AG08395 (cell line): ENCODE measurements at regions not wholly inside any gene's neighbourhood (a gene's known extent, or its start where the extent isn't known, plus 50 kb on each side); places are given as distances from the start of the nearest gene placed in this dataset.
"Not testable (repeated sequence)": the region's sequence is repeated elsewhere in the genome, so short reads cannot be mapped to it uniquely, and the experiment has no call there.

Experiments used
- DNase-seq: peaks from one replicate; pipeline ENCODE4 v3.0.0; 2012; ENCODE audit warnings: mixed read lengths, low spot score

- DNase-seq, result no peak
Measured at GRCh38 chr21:33993286-33994231, 78.0 kb upstream of the ATP5PO start.

DNA sequence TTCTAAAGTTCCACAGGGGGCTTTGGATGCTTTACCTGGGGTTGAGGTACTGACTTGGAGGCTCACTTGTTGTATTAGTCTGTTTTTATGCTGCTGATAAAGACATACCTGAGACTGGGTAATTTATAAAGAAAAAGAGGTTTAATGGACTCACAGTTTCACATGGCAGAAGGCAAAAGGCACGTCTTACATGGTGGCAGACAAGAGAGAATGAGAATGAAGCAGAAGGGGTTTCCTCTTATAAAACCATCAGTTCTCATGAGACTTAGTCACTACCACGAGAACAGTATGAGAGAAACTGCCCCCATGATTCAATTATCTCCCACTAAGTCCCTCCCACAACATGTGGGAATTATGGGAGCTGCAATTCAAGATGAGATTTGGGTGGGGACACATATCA lies 76.8 kb upstream of the ATP5PO start:
- DNase-seq, result not testable (repeated sequence)

DNA sequence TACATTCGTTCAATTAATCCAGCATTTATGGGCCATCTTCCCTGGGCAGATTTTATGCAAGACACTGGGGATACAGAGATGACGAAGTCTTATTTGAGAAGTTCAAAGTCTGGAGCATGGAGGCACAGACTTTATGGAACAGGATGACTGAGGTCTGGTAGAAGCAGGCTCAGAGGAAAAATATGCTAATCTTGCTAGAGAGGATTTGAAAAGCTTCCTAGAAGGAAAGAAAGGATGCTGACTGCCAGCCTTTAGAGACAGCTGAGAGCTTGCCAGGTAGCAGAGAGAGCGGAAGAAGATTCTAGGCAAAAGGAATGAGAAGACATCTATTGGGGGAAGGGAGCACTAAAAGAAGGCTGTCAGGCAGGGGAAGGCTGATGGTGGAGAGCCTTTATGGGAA lies 75.5 kb upstream of the ATP5PO start:
- peak; percentile 13 for DNase-seq

DNA sequence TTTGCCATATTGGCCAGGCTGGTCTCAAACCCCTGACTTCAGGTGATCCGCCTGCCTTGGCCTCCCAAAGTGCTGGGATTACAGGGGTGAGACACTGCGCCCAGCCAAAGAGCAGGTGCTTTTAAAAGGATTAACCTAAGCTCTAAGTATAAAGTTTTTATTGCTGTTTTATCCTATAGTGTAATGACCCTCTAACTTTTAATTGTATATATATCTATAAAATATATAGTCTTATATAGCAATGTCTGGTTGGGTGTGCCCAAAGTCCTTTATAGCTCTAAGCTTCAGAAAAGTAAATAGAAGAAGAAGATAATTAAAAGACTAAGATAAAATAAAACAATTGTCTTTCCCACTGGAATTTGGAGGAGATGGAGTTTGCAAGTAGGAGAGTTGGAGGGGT lies 73.8 kb upstream of the ATP5PO start:
- DNase-seq, result no peak

DNA sequence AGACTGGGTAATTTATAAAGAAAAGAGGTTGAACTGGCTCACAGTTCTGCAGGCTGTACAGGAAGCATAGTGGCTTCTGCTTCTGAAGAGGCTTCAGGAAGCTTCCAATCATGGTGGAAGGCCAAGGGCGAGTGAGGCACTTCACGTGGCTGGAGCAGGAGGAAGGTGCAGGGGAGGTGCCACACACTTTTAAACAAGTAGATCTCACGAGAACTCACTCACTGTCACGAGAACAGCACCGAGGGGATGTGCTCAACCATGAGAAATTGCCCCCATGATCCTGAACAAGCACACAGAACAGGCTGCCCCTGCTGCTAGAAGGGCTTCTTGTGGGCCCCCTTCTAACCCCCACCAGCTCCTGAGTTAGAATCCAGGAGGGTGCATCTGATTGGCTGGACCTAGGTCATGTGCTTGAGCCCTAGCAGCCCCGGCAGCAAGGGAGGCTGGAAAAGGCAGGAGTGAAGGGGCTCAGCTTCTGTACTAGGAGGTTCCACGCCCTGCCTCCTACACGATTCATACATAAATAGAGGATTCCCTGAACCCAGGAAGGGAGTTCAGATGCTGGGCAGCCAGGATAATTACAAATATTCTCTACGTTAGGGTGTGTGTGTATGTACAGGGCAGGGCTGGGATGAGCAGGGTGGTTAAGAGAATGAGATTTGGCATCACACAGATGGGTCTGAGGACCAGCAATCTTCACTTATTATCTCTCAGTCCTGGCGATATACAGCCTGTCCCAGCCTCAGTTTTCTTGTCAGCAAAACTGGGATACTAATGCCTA lies 72.8 kb upstream of the ATP5PO start:
- DNase-seq, result no peak

DNA sequence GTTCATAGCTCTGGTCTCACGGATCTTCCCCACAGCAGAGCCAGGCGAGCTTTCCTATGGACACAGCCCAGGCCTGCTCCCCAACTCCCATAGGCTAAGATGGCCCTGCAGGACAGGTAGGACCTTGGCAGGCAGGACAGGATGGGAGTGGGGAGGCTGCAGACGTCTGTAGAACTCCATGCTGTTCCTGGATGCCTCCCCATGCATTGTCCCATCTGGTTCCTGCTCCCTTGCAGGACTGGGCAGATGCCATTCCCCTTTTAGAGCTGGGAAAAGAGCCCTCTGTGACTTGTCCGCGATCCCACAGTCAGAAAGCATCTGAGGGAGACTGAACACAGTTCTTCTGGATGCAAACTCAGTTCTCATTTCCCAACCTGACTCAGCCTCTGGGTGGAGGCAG lies 71.9 kb upstream of the ATP5PO start:
- no peak for DNase-seq

GRCh38 chr21:33985117-33986050 lies 69.8 kb upstream of the ATP5PO start:
- DNase-seq, result no peak

DNA sequence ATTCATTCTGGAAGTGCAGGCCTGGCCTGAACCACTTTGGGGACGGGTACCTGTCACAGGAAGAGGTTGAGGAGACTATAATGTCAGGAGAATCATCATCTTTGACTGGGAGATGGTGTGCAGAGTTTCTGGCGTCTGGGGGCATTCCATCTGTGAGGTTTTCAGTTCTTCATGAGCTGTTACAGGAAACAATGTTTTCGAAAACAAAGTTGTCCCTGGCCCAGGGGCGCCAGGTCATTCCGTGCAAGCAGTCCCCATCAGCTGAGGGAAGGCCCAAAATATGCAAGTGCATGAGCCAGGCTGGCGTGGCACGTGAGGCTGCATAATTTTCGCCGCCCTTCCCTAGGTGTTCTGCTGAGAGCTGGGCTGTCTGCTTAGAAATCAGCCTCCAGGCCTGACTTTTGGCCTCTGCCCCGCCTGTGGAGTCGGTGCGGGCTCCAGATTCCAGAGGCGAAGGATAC lies 68.4 kb upstream of the ATP5PO start:
- no peak for DNase-seq

DNA sequence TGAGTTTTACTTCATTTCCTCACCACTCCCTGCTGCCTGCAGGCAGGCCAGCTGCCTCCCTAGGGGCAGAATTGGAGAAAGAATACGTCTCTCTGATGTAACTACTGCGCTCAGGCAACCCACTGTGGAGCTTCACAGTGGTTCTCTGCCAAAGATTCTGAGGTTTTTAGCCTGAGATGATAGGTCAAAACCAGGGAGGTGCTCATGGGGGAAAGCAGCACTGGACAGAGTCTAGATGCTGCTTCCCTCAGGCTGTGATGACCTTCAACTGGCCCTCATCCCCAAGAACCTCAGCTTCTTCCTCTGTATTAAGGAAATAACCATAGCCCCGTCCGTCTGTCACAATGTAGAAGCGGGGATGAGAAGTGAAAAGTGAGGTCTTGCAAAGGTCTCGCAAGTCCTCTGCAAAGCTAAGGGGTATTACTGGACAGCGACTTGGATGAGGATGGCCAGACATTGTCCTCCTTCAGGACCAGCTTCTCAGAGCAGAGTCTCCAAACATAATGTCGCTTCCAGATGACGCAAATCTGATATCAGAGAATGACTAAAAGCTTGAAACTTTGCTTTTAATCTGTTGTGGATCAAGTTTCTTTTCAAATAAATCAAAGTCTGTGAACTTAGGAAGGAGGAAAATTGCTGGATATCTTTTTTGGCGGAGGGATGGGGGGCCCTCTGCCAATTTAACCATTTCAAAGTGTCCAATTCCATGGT lies 65.9 kb upstream of the ATP5PO start:
- DNase-seq, result no peak

DNA sequence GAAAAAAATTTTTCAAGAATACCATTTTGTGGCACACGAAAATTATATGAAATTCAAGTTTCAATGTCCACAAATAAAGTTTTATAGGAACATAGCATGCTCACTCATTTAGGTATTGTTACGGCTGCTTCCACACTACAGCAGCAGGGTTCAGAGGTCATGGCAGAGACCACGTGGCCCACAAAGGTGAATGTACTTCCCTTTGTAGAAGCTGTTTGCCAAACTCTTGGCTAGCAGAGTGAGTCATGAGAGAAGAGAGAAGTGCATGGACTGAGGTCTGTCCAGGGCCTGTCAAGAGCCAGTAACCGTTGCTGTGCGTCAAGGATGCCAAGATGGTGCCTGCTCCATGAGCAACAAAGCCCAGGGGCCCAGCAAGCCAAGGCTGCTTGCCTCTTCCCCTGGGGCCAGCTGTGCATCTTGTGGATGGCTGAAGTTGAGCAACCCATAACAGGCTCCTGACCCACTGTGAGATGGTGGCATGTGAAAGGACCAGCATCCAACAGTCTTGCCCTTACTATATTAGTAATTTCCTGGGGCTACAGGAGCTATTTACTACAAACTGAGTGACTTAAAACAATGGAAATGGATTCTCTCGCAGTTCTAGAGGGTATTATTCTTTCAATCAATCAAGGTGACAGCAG lies 64.8 kb upstream of the ATP5PO start:
- DNase-seq, result no peak

- DNase-seq, result no peak
Measured at GRCh38 chr21:33978585-33978984, 63.0 kb upstream of the ATP5PO start.

DNA sequence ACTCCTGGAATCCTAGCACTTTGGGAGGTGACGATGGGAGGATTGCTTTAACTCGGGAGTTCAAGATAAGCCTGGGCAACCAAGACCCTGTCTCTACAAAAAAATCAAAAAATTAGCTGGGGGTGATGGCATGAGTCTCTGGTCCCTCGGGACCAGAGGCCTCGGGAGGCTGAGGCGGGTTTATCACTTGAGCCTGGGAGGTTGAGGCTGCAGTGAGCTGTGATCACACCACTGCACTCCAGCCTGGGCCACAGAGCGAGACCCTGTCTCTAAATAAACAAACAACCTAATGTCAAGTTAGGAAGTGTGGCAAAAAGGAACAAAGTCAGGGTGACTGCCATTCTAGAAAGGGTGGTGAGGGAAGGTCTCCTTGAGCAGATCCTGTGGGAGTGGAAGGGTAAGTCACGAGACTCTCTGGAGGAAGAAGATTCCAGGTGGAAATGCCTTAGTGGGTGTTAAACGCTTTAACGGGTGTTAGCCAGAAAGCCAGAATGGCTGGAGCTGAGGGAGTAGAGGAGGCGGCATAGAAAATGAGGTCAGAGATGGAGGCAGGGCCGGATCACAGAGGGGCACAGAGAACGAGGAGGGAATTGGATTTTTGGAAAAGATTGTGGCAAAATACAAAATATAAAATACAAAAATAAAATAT lies 62.2 kb upstream of the ATP5PO start:
- no peak for DNase-seq

- DNase-seq, result peak; percentile 10
Measured at GRCh38 chr21:33977017-33977720, 61.6 kb upstream of the ATP5PO start.

GRCh38 chr21:33976082-33977016 lies 60.7 kb upstream of the ATP5PO start:
- peak; percentile 89 for DNase-seq

GRCh38 chr21:33975548-33976081 lies 60.0 kb upstream of the ATP5PO start:
- peak; percentile 35 for DNase-seq

DNA sequence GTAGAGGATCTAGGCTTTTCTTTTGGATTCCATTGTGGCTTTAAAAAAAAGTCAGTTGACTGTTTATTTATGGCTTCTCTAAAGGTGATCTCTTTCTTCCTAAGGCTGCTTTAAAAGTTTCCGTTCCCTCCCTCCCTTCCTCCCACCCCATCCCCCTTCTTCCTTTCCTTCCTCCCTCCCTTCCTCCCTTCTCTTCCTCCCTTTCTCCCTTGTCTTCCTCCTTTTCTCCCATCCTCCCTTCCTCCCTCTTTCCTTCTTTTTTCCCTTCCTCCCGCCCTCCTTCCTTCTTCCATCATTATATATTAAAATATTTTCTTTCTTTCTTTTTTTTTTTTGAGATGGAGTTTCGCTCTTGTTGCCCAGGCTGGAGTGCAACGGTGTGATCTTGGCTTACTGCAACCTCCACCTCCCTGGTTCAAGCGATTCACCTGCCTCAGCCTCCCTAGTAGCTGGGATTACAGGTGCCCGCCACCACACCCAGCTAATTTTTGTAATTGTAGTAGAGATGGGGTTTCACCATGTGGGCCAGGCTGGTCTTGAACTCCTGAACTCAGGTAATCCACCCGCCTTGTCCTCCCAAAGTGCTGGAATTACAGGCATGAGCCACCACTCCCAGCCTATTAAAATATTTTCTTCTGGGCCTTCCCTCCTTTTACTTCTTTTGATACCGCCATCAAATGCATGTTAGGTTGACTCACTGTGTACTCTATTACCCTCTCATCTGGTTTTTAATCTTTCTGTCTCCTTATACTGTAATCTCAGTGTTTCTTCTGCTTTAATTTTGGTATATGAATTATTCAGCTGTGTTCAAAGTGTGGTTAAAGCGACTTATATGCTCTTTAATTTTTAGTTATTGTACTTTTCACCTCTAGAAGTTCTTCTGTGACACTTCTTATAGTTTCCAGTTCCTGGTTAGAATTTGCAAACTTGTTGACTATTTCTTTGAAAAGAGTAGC lies 59.2 kb upstream of the ATP5PO start:
- DNase-seq, result no peak

DNA sequence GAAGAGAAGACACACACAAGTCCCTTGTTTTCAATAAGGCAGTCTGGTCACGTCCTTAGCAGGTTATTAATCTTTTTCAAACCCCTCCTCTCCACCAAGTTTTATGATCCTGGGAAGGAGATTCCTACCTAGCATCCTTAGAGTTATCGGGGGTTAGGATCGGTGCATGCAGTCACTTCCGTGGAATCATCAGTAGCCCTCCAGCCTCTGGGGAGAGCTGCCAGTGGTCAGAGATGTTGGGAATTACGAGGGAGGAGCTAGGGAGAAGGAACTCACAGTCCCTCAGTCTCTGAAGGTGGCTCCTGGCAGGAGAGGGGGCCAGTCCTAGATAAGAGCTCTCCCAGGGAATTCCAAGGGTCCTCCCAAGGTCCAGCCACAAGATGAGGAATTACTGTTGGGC lies 57.7 kb upstream of the ATP5PO start:
- DNase-seq, result no peak
